ENCODE measurements at regions not wholly inside any gene's neighbourhood (a gene's known extent, or its start where the extent isn't known, plus 50 kb on each side); places are given as distances from the start of the nearest gene placed in this dataset.

GRCh38 chr10:33122014-33122809, 164.2 kb upstream of the ITGB1 start:
- Histone ChIP-seq H2BK5ac (ENCODE audit: low read depth, low read length, poor library complexity, severe bottlenecking) (peak overlapping the region; percentile 85), H3K23ac (ENCODE audit: low read depth, low read length) (peak overlapping the region; percentile 57), H3K4ac (ENCODE audit: low read depth, low read length) (peak overlapping the region; percentile 91), H3K27me3 (ENCODE audit: control insufficient read depth, insufficient read depth, low read length) (no peaks in the 10 kb centered on the region), H3K14ac (replicated peaks; ENCODE audit: low read depth, low read length) (peak overlapping the region; percentile 51), H3K4me3 (ENCODE audit: insufficient read depth, low read depth, low read length) (no peak overlapping the region), H2BK120ac (ENCODE audit: low read depth, low read length) (peak overlapping the region; percentile 84), H3K18ac (ENCODE audit: low read depth, low read length) (peak overlapping the region; percentile 87), H3K9me1 (ENCODE audit: insufficient read depth, low read length) (peaks cover 11% of the 10 kb centered on the region; the same call in 1 of the 2 replicates), H2AK9ac (replicated peaks; ENCODE audit: low read depth, low read length, poor library complexity) (peak overlapping the region; percentile 76), H3K79me1 (ENCODE audit: low read depth in 1 of 2, low read length in 2 of 2) (no peaks in the 10 kb centered on the region), H3K4me1 (ENCODE audit: control insufficient read depth, insufficient read depth, low read length) (peaks cover 16% of the 10 kb centered on the region), H3K56ac (ENCODE audit: extremely low read depth, insufficient read depth, low read length) (peak overlapping the region; percentile 91), H3K9ac (ENCODE audit: low read depth, low read length) (peak overlapping the region; percentile 78), H3K36me3 (ENCODE audit: control insufficient read depth, insufficient read depth, low read length) (no peaks in the 10 kb centered on the region), H4K5ac (ENCODE audit: low read depth, low read length) (peak overlapping the region; percentile 81), H3K9me3 (ENCODE audit: control insufficient read depth, insufficient read depth, low read length) (no peaks in the 10 kb centered on the region), H4K20me1 (ENCODE audit: insufficient read depth, low read length) (no peaks in the 10 kb centered on the region), H2BK15ac (ENCODE audit: low read depth, low read length) (peak overlapping the region; percentile 98), H2AFZ (replicated peaks; ENCODE audit: low read length, poor library complexity) (peak overlapping the region; percentile 78), H2AK5ac (ENCODE audit: low read depth, low read length) (peak overlapping the region; percentile 96), H4K8ac (ENCODE audit: low read depth in 2 of 2, low read length in 2 of 2) (peak overlapping the region; percentile 87 to 88), H2BK20ac (ENCODE audit: low read depth, low read length) (peak overlapping the region; percentile 83), H4K91ac (ENCODE audit: insufficient read depth, low read depth, low read length) (peak overlapping the region; percentile 94), H3K4me2 (ENCODE audit: low read depth, low read length) (peak overlapping the region; percentile 62), H3K27ac (ENCODE audit: insufficient read depth, low read length) (peak overlapping the region; percentile 95)
- 0% methylated on average over 4 of the region's 12 CpGs; no CpG with 5 or more reads in 1 of the 2 experiments for WGBS, 2 experiments (ENCODE audit: extremely low coverage in 2 of 2, insufficient read length in 1 of 2)
- dilution Hi-C loops (cut with HindIII; ENCODE audit: low sequenced_read_pairs, unreplicated experiment) (no loop called here), in situ Hi-C loops (cut with MboI; ENCODE audit: low sequenced_read_pairs) (loop anchor here (10.0 kb wide), 1 partner anchor 107 kb away; no protein-coding TSS in a partner anchor), intact Hi-C loops (cut with micrococcal nuclease) (loop anchor here (10.0 kb wide), 1 partner anchor 327 kb away; no protein-coding TSS in a partner anchor)
- ChIA-PET POLR2A (ENCODE audit: unreplicated experiment) (no interaction called here), CTCF (interaction anchor here (1.2 kb wide), 1 partner anchor 113 kb away, joined by 3 read pairs; no protein-coding TSS in a partner anchor)
- peak; percentile 94 for DNase-seq
- no TSS peak for BruUV-seq (replicated peaks)
- peak; percentile 92 for ATAC-seq (ENCODE audit: low read depth)
- TF ChIP-seq MXI1 (IDR thresholded peaks at IDR 0.05; ENCODE audit: borderline replicate concordance, low read depth, low read length) (peak; percentile 76; the same call in 1 of the 2 replicates), RCOR1 (IDR thresholded peaks at IDR 0.05; ENCODE audit: insufficient replicate concordance, low read length) (no peak), CEBPB (IDR thresholded peaks at IDR 0.05; ENCODE audit: low read depth, low read length) (peak; percentile 75), MAZ (IDR thresholded peaks at IDR 0.05; ENCODE audit: borderline replicate concordance, low read depth, low read length) (peak; percentile 13; the same call in 1 of the 2 replicates), CHD1 (IDR thresholded peaks at IDR 0.05; ENCODE audit: low read depth, low read length) (no peak), POLR2A (IDR thresholded peaks at IDR 0.05; ENCODE audit: low read depth, low read length) (no peak), FOS (IDR thresholded peaks at IDR 0.05; ENCODE audit: low read depth, low read length) (0 out of 2 replicates have a peak, but pooled peaks have one; percentile 6), RFX5 (IDR thresholded peaks at IDR 0.05; ENCODE audit: low read depth, low read length) (no peak), NFE2L2 (IDR thresholded peaks at IDR 0.05; ENCODE audit: low read depth, low read length) (no peak; the same call in 1 of the 2 replicates), USF2 (IDR thresholded peaks at IDR 0.05; ENCODE audit: low read depth, low read length) (no peak), MAFK (IDR thresholded peaks at IDR 0.05; ENCODE audit: low read depth, low read length) (0 out of 2 replicates have a peak, but pooled peaks have one; percentile 2), BHLHE40 (IDR thresholded peaks at IDR 0.05; ENCODE audit: low read depth, low read length) (peak; percentile 27), ELK1 (IDR thresholded peaks at IDR 0.05; ENCODE audit: borderline replicate concordance, low read depth, low read length) (no peak)
- TF ChIP-seq, protein P1, sequence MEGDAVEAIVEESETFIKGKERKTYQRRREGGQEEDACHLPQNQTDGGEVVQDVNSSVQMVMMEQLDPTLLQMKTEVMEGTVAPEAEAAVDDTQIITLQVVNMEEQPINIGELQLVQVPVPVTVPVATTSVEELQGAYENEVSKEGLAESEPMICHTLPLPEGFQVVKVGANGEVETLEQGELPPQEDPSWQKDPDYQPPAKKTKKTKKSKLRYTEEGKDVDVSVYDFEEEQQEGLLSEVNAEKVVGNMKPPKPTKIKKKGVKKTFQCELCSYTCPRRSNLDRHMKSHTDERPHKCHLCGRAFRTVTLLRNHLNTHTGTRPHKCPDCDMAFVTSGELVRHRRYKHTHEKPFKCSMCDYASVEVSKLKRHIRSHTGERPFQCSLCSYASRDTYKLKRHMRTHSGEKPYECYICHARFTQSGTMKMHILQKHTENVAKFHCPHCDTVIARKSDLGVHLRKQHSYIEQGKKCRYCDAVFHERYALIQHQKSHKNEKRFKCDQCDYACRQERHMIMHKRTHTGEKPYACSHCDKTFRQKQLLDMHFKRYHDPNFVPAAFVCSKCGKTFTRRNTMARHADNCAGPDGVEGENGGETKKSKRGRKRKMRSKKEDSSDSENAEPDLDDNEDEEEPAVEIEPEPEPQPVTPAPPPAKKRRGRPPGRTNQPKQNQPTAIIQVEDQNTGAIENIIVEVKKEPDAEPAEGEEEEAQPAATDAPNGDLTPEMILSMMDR (conservative IDR thresholded peaks at IDR 0.05; ENCODE audit: low read depth, low read length) = no peak
